Endothelial cell (in vitro differentiated cells): ENCODE measurements at regions not wholly inside any gene's neighbourhood (a gene's known extent, or its start where the extent isn't known, plus 50 kb on each side); places are given as distances from the start of the nearest gene placed in this dataset.

Experiments
- DNase-seq: peaks from one replicate; pipeline ENCODE4 v3.0.0; 2021; ENCODE audit warnings: low spot score
- H3K27ac Mint-ChIP-seq: one replicate; pipeline ENCODE4 v1.8.0; 2021; ENCODE audit warnings: mixed read lengths, inconsistent platforms; ENCODE audit not compliant: unreplicated experiment
- H3K27me3 Mint-ChIP-seq: one replicate; pipeline ENCODE4 v1.8.0; 2021; ENCODE audit warnings: mild to moderate bottlenecking, moderate library complexity, mixed read lengths, inconsistent platforms; ENCODE audit not compliant: unreplicated experiment
- H3K36me3 Mint-ChIP-seq: one replicate; pipeline ENCODE4 v1.8.0; 2021; ENCODE audit warnings: mild to moderate bottlenecking, low read depth, mixed read lengths, inconsistent platforms; ENCODE audit not compliant: unreplicated experiment
- H3K4me1 Mint-ChIP-seq: one replicate; pipeline ENCODE4 v1.8.0; 2021; ENCODE audit warnings: mild to moderate bottlenecking, mixed read lengths, inconsistent platforms; ENCODE audit not compliant: unreplicated experiment
- H3K4me3 Mint-ChIP-seq: one replicate; pipeline ENCODE4 v1.8.0; 2021; ENCODE audit warnings: mild to moderate bottlenecking, mixed read lengths, inconsistent platforms; ENCODE audit not compliant: unreplicated experiment
- H3K9me3 Mint-ChIP-seq: one replicate; pipeline ENCODE4 v1.8.0; 2021; ENCODE audit warnings: mixed read lengths, inconsistent platforms; ENCODE audit not compliant: unreplicated experiment
- TF ChIP-seq, protein P1 (sequence below): fragments of 200-600 bp; sonication (generic); IDR thresholded peaks from one replicate; pipeline ENCODE4 v1.5.0; 2021; ENCODE audit warnings: antibody characterized with exemption; ENCODE audit not compliant: unreplicated experiment

DNA sequence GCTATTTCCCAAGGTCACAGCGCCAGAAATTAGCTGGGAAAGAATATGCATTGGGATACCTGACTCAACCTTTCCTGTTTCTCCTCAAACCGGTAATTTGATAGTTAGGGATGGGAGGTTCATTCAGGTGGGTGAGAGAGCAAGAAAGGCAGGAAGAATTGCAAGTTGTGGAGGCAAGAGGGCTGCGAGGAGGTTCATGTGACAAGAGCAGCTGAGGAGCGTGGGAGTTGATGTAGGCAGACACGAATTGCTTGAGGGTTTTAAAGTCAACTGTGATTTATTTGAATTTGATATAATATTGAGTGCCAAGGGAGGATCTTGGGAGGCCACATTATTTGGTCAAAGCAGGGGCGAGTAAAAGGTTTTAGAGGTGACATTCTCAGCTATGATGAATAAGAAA is 329.0 kb downstream of the STIM2 start:
- no peaks in the 10 kb centered on the region for H3K4me1 Mint-ChIP-seq
- H3K27me3 Mint-ChIP-seq: peaks cover 2% of the 10 kb centered on the region
- H3K36me3 Mint-ChIP-seq: no peaks in the 10 kb centered on the region
- no peaks in the 10 kb centered on the region for H3K9me3 Mint-ChIP-seq
- TF ChIP-seq, protein P1, sequence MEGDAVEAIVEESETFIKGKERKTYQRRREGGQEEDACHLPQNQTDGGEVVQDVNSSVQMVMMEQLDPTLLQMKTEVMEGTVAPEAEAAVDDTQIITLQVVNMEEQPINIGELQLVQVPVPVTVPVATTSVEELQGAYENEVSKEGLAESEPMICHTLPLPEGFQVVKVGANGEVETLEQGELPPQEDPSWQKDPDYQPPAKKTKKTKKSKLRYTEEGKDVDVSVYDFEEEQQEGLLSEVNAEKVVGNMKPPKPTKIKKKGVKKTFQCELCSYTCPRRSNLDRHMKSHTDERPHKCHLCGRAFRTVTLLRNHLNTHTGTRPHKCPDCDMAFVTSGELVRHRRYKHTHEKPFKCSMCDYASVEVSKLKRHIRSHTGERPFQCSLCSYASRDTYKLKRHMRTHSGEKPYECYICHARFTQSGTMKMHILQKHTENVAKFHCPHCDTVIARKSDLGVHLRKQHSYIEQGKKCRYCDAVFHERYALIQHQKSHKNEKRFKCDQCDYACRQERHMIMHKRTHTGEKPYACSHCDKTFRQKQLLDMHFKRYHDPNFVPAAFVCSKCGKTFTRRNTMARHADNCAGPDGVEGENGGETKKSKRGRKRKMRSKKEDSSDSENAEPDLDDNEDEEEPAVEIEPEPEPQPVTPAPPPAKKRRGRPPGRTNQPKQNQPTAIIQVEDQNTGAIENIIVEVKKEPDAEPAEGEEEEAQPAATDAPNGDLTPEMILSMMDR: no peak
- DNase-seq: no peak
- no peak overlapping the region for H3K27ac Mint-ChIP-seq
- H3K4me3 Mint-ChIP-seq: no peak overlapping the region

DNA sequence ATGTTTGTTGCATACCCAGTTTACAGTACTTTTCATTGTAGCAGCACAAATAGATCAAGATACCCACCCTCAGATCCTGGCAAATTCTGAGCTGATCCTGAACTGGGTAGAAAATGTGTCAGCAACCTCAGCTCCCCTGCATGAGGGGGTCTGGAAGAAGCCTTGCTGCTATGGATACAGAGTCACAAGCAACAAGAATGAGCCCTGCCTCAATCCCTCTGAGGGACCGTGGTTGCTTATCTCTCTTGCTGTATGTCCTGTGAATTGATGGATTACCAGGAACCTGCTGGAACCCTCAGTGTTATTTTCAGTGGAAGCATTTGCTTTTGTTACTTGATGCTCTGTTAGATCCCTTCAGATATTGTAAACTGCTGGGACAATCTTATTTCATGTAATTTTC is 331.0 kb downstream of the STIM2 start:
- Mint-ChIP-seq H3K4me3 (no peak overlapping the region), H3K4me1 (no peaks in the 10 kb centered on the region), H3K27ac (no peak overlapping the region), H3K9me3 (no peaks in the 10 kb centered on the region), H3K27me3 (peaks cover 2% of the 10 kb centered on the region), H3K36me3 (no peaks in the 10 kb centered on the region)
- DNase-seq: no peak
- TF ChIP-seq, protein P1: no peak

DNA sequence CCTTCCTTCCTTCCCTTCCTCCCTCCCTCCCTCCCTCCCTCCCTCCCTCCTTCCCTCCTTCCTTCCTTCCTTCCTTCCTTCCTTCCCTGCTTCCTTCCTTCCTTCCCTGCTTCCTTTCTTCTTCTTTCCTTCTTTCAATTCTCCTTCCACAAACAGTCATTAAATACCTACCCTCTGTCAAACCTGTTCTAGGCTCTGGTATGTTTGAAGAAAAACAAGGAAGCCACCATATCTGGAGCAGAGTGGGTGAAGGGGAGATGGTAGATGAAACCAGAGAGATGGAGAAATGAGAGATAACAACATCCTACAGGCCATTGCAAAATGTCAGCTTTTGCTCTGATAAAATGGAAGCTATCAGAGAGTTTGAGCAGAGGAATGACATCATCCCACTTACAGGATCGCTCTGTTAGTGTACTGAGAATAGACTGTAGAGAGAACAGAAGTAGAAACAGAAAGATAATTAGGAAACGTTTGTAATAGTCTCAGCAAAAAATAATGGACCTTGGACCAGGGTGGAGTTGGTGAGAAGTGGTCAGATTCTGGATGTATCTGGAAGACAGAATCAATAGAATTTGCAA is 334.0 kb downstream of the STIM2 start:
- Mint-ChIP-seq H3K36me3 (no peaks in the 10 kb centered on the region), H3K27ac (no peak overlapping the region), H3K9me3 (no peaks in the 10 kb centered on the region), H3K27me3 (peaks cover 2% of the 10 kb centered on the region), H3K4me3 (no peak overlapping the region), H3K4me1 (no peaks in the 10 kb centered on the region)
- TF ChIP-seq, protein P1: no peak
- no peak for DNase-seq

DNA sequence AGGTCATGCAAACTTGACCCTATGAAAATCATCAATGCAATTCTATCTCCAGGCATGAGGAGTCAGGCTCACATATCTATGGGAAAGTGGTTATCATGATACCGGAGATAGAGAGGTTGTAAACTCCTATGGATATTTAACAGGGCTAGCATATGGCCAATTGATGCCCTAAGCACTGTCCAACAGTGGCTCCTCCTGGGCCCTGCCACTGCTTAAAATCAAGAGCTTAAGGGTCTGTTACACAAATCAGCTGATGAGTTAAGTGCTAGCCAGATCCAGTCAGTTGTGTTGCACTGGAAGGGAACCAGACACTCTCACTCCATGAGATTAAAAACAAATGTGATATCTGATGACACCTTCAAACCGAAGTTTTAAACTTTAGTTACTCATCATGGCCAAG is 337.6 kb downstream of the STIM2 start:
- DNase-seq: no peak
- Mint-ChIP-seq H3K4me3 (no peak overlapping the region), H3K4me1 (peaks cover 4% of the 10 kb centered on the region), H3K27me3 (no peaks in the 10 kb centered on the region), H3K27ac (no peak overlapping the region), H3K36me3 (no peaks in the 10 kb centered on the region), H3K9me3 (no peaks in the 10 kb centered on the region)
- TF ChIP-seq, protein P1: no peak

DNA sequence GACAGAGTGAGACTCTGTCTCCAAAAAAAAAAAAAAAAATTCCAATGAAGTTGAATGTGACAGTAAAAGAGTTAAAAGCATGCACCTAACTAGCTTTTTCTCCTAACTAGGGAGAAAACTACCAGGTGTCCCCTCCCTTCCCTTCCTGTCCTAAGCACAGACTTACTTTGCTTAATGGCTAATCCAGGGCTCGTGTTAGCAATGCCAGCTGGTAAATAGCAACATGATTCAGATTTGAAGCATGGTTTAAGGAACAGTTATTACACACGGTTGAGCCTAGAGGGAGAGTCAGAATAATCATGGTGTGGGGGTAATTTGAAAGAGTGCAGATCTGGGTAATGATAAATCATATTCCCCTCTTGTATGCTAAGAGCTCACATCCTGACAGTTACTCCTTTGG is 338.3 kb downstream of the STIM2 start:
- TF ChIP-seq, protein P1: no peak
- H3K4me1 Mint-ChIP-seq: peaks cover 4% of the 10 kb centered on the region
- no peak overlapping the region for H3K4me3 Mint-ChIP-seq
- DNase-seq: no peak
- H3K36me3 Mint-ChIP-seq: no peaks in the 10 kb centered on the region
- no peaks in the 10 kb centered on the region for H3K9me3 Mint-ChIP-seq
- H3K27me3 Mint-ChIP-seq: no peaks in the 10 kb centered on the region
- no peak overlapping the region for H3K27ac Mint-ChIP-seq
